Osteoblast (primary cell): ENCODE measurements at regions not wholly inside any gene's neighbourhood (a gene's known extent, or its start where the extent isn't known, plus 50 kb on each side); places are given as distances from the start of the nearest gene placed in this dataset.

ENCODE experiments used
- DNase-seq: peaks from one replicate; pipeline ENCODE4 v3.0.0; 2011; ENCODE audit warnings: low spot score, mixed read lengths; ENCODE audit not compliant: insufficient read length; ENCODE audit errors: missing footprints
- H2AFZ ChIP-seq: 2 replicates; pipeline ENCODE4 v1.6.0; 2011; ENCODE audit warnings: mild to moderate bottlenecking, low read length
- H3K27ac ChIP-seq: 2 replicates; pipeline ENCODE4 v1.5.1; 2011; ENCODE audit warnings: mild to moderate bottlenecking, low read depth, low read length, moderate library complexity
- H3K27me3 ChIP-seq: 2 replicates; pipeline ENCODE4 v1.6.0; 2012; ENCODE audit warnings: mild to moderate bottlenecking, control low read depth, inconsistent platforms, low read length, moderate library complexity; ENCODE audit not compliant: insufficient read depth
- H3K36me3 ChIP-seq: 2 replicates; pipeline ENCODE4 v1.5.1; 2011; ENCODE audit warnings: mild to moderate bottlenecking, low read length, control low read depth, moderate library complexity; ENCODE audit not compliant: insufficient read depth
- H3K4me1 ChIP-seq: 2 replicates; pipeline ENCODE4 v1.5.1; 2011; ENCODE audit warnings: mild to moderate bottlenecking, low read length, control low read depth, moderate library complexity; ENCODE audit not compliant: insufficient read depth
- H3K4me2 ChIP-seq: 2 replicates; pipeline ENCODE4 v1.6.0; 2011; ENCODE audit warnings: mild to moderate bottlenecking, low read length; ENCODE audit not compliant: insufficient read depth
- H3K4me3 ChIP-seq: fragments of 200-600 bp; sonication (generic); 3 replicates; pipeline ENCODE4 v1.5.1; 2012; ENCODE audit warnings: mild to moderate bottlenecking, low read length, inconsistent platforms; ENCODE audit not compliant: insufficient read depth
- H3K79me2 ChIP-seq: 2 replicates; pipeline ENCODE4 v1.6.0; 2012; ENCODE audit warnings: mild to moderate bottlenecking, low read length, control low read depth, inconsistent platforms; ENCODE audit not compliant: insufficient read depth
- H3K9me3 ChIP-seq: 2 replicates; pipeline ENCODE4 v1.5.1; 2011; ENCODE audit warnings: low read depth, low read length, control low read depth
- H4K20me1 ChIP-seq: 2 replicates; pipeline ENCODE4 v1.6.0; 2012; ENCODE audit warnings: mild to moderate bottlenecking, low read length, control low read depth; ENCODE audit not compliant: insufficient read depth
- TF ChIP-seq, protein P1 (sequence below): IDR thresholded peaks from 2 replicates; pipeline ENCODE4 v1.5.1; 2011; ENCODE audit warnings: mild to moderate bottlenecking, low read depth, low read length, moderate library complexity; ENCODE audit errors: extremely low read depth

DNA sequence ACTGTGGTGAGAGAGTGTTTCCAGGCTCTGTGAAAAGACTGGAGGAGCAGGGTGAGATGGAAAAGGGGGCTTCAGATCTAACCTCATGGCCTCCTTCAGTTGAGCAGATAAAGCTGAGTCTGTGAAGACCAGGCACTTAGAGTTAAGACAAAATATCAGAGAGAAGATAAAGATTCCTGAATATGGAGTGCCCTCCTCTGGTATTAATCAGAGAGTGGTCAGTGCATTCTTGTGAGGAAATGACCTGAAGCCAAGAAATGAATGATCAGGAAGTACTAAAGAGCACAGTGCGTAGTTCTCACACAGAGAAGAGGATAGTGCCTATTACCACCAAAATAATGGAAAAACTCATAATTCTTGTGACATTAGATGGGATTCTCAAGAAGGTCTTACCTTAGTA is 1417.0 kb upstream of the ACO1 start:
- no peak overlapping the region for H2AFZ ChIP-seq
- no peak overlapping the region for H3K27ac ChIP-seq
- no peak overlapping the region for H3K4me2 ChIP-seq
- no peaks in the 10 kb centered on the region for H3K9me3 ChIP-seq
- H3K36me3 ChIP-seq: no peaks in the 10 kb centered on the region
- no peak overlapping the region for H3K4me3 ChIP-seq
- TF ChIP-seq, protein P1, sequence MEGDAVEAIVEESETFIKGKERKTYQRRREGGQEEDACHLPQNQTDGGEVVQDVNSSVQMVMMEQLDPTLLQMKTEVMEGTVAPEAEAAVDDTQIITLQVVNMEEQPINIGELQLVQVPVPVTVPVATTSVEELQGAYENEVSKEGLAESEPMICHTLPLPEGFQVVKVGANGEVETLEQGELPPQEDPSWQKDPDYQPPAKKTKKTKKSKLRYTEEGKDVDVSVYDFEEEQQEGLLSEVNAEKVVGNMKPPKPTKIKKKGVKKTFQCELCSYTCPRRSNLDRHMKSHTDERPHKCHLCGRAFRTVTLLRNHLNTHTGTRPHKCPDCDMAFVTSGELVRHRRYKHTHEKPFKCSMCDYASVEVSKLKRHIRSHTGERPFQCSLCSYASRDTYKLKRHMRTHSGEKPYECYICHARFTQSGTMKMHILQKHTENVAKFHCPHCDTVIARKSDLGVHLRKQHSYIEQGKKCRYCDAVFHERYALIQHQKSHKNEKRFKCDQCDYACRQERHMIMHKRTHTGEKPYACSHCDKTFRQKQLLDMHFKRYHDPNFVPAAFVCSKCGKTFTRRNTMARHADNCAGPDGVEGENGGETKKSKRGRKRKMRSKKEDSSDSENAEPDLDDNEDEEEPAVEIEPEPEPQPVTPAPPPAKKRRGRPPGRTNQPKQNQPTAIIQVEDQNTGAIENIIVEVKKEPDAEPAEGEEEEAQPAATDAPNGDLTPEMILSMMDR: no peak
- H3K4me1 ChIP-seq: no peaks in the 10 kb centered on the region
- no peaks in the 10 kb centered on the region for H3K27me3 ChIP-seq
- no peak for DNase-seq
- no peaks in the 10 kb centered on the region for H3K79me2 ChIP-seq
- no peaks in the 10 kb centered on the region for H4K20me1 ChIP-seq

DNA sequence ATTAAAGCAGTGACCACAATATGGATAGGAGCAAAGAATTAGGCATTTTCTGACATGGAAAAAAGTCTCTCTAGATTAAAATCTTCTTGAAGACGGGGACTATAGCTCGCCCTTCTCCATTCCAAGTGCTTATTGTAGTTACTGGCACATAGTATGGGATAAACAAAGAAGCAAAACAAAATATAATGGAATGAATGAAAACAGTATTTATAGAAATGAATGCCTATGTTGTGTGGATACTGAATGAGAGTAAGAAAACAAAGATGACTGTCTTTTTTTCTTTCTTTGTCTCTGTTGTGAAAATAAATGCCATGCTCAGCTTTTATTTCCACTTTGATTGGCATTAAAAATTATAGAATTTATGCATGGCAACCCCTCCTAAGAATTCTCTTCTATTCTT is 1414.3 kb upstream of the ACO1 start:
- no peak overlapping the region for H3K4me3 ChIP-seq

DNA sequence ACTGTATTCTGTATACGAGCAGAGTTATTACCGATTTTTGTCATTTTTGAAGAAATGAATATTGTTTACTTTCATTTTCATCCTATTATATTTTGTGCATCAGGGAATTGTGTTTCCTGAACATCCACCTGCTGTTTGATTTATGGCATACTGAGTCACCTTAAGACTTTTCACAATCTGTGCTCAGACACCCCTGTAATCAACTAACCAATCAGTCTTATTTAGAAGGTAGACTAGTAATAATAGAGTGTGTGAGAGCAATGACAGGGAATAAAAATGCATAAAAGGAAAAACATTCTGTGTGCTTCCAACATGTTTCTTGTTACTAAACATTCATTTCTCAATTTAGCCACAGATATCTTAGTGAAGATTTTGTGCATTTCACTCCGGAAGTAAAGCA is 1413.6 kb upstream of the ACO1 start:
- H3K4me3 ChIP-seq: no peak overlapping the region
- DNase-seq: no peak
- no peaks in the 10 kb centered on the region for H3K4me1 ChIP-seq
- TF ChIP-seq, protein P1: no peak
- H3K4me2 ChIP-seq: no peak overlapping the region
- H4K20me1 ChIP-seq: no peaks in the 10 kb centered on the region
- no peaks in the 10 kb centered on the region for H3K27me3 ChIP-seq
- peaks cover 2% of the 10 kb centered on the region for H3K9me3 ChIP-seq
- H3K79me2 ChIP-seq: no peaks in the 10 kb centered on the region
- H3K27ac ChIP-seq: no peak overlapping the region
- no peak overlapping the region for H2AFZ ChIP-seq
- no peaks in the 10 kb centered on the region for H3K36me3 ChIP-seq

More for the DNA sequence above, 1414.3 kb upstream of the ACO1 start:
- no peaks in the 10 kb centered on the region for H3K27me3 ChIP-seq
- H3K9me3 ChIP-seq: peaks cover 2% of the 10 kb centered on the region
- TF ChIP-seq, protein P1: no peak
- no peak for DNase-seq
- no peak overlapping the region for H2AFZ ChIP-seq
- no peak overlapping the region for H3K4me2 ChIP-seq
- H4K20me1 ChIP-seq: no peaks in the 10 kb centered on the region
- H3K27ac ChIP-seq: no peak overlapping the region
- no peaks in the 10 kb centered on the region for H3K36me3 ChIP-seq
- no peaks in the 10 kb centered on the region for H3K4me1 ChIP-seq
- no peaks in the 10 kb centered on the region for H3K79me2 ChIP-seq

DNA sequence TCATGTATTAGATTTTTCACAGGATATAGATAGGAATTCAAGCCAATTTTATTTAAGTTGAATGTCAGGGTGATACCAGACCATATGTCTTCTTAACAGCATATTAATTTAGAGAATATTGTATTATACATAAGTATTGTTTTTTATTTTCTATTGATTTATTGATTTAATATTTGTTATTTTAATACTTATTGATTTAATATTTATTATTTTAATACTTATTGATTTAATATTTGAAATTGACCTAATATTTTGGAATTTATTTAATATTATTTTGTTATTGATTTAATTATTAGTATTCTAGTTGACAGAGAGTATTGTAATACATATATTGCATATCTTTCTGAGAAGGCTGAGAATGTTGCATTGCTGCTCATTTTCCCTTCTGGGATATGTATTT is 1411.8 kb upstream of the ACO1 start:
- Histone ChIP-seq H3K4me3 (no peak overlapping the region), H3K27ac (no peak overlapping the region), H4K20me1 (no peaks in the 10 kb centered on the region), H2AFZ (no peak overlapping the region), H3K4me2 (no peak overlapping the region), H3K9me3 (peaks cover 2% of the 10 kb centered on the region), H3K4me1 (no peaks in the 10 kb centered on the region), H3K27me3 (no peaks in the 10 kb centered on the region), H3K36me3 (no peaks in the 10 kb centered on the region), H3K79me2 (no peaks in the 10 kb centered on the region)
- TF ChIP-seq, protein P1: no peak
- DNase-seq: no peak
